HG02610 (cell line): ENCODE measurements at regions not wholly inside any gene's neighbourhood (a gene's known extent, or its start where the extent isn't known, plus 50 kb on each side); places are given as distances from the start of the nearest gene placed in this dataset.

Experiments
- ATAC-seq: cut with Tn5 transposase; IDR thresholded peaks from one replicate; pipeline ENCODE4 v1.9.1; 2021; ENCODE audit warnings: mild to moderate bottlenecking, moderate library complexity; ENCODE audit not compliant: unreplicated experiment

DNA sequence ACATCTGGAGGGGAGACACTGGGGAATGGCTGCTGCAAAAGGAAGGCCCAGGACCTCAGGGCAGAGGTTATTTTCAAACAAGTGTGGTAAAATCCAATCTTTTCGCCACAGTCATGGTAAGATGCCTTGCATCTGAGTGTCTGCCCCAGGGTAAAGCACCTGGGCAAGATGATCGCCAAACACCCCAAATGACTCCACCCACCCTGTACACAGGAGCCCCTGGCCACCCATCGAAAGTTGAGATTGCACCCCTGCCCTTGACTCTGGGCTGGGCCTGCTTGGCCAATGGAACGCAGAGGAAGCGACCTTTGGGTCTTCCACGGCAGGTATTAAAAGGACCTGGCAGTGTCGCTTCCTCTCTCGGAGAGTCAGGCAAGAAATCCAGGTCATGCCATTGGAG is 88.8 kb downstream of the C16orf95 start:
- no peak for ATAC-seq

- ATAC-seq, result no peak
Observed at GRCh38 chr16:87229230-87230188, 87.7 kb downstream of the C16orf95 start.

DNA sequence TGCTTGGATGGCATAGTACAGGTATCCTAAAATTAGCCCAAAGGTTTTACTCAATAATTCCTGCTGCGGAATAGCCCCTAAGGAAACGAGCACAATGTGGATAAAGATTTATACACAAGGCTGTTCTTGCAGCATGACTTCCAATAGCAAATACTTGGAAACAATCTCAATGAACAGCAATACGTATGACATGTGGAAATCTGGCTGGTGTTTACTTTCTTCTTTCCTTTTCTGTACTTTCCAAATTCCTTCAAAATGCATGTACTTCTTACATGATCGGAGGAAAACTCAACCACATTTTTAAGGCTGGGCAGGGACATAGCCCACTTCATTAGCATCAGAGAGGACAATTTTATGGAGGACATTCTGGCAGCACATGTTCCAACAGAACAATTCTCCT is 86.6 kb downstream of the C16orf95 start:
- ATAC-seq, result no peak

- no peak for ATAC-seq
Observed at GRCh38 chr16:87231295-87231694, 85.9 kb downstream of the C16orf95 start.

DNA sequence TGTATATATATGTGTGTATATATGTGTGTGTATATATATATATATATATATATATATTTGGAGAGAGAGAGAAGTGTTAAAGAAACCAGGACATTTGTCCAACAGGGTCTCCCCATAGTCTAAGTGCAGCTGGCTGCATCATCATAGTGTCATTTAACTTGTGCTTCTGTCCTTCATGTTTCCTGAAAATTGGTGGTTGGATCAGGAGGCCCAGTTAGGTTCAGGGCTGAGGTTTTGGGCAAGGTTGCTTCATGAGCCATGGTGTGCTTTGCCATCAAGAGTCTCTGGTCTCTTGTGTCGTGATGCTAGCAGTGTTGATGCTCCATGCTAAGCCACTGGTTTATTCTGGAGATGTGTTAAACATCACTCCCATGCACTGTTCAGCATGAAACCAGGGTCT is 85.3 kb downstream of the C16orf95 start:
- ATAC-seq, result no peak

GRCh38 chr16:87233928-87234327 is 83.3 kb downstream of the C16orf95 start:
- ATAC-seq, result no peak

- ATAC-seq, result no peak
Observed at GRCh38 chr16:87234601-87235000, 82.6 kb downstream of the C16orf95 start.

DNA sequence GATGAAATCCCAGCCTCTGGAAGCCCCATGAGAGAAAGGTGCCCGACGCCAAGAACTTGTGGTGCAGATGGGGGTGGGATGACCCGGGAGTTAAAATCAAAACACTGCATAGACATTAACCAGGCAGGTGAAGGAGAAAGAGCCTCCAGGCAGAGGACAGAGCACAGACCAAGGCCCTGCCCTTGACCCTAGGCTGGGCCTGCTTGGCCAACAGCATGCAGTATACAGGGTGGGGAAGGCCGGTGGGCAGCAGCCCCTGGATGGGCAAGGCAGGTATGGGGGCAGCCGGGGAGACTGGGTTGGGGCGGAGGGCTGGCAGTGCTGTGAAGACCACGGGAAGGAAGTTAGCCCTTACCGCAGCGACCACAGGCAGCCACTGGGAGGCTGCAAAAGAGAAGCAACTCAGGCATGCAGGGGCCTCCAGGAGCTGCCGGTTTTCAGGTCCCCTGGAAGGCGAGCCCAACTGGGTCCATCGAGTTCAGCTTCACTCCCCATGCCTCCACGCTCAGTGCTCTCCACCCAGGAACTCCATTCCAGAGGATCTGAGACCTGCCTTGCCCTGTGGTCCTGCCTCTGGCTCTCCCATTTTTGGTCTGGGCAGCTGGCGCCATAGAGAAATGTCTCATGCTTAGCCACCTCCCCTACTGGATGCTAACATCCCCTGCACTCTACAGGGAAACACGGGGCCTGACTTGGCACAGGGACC is 81.2 kb downstream of the C16orf95 start:
- ATAC-seq, result no peak

GRCh38 chr16:87236516-87237115 is 80.6 kb downstream of the C16orf95 start:
- ATAC-seq, result no peak

GRCh38 chr16:87238361-87238715 is 78.9 kb downstream of the C16orf95 start:
- no peak for ATAC-seq

GRCh38 chr16:87239545-87239944 is 77.6 kb downstream of the C16orf95 start:
- ATAC-seq, result no peak

GRCh38 chr16:87240211-87241136 is 76.7 kb downstream of the C16orf95 start:
- no peak for ATAC-seq

DNA sequence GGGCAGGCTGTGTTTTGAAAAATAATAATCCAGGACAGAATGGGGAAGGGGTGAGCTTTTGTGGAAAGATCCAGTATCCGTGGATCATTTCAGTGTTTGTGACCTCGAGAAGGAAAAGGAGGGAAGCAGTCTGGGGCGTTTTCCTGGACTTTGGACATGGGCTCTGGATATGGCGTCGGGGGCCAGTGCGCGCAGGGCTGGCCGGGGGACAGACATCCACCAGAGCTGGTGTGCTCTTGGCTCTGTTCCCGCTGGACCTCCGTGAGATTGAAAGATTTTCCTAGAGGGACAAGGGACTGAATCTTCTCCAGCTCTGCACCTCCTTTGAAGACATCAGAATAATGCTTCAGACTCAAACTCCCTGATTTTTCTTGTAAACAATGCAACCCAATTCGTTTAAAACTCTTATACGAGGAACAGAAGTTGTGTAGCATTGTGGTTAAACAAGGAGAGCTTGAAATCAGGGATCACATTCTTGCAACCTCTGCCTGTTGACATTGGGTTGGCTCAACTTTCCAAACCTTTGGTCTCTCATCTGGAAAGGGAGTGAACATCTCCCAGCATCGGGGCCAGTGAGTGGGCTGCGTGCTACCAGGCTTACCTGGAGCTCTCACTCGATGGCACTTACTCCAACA is 75.9 kb downstream of the C16orf95 start:
- ATAC-seq, result no peak

- ATAC-seq, result no peak
Observed at GRCh38 chr16:87243478-87243877, 73.7 kb downstream of the C16orf95 start.

DNA sequence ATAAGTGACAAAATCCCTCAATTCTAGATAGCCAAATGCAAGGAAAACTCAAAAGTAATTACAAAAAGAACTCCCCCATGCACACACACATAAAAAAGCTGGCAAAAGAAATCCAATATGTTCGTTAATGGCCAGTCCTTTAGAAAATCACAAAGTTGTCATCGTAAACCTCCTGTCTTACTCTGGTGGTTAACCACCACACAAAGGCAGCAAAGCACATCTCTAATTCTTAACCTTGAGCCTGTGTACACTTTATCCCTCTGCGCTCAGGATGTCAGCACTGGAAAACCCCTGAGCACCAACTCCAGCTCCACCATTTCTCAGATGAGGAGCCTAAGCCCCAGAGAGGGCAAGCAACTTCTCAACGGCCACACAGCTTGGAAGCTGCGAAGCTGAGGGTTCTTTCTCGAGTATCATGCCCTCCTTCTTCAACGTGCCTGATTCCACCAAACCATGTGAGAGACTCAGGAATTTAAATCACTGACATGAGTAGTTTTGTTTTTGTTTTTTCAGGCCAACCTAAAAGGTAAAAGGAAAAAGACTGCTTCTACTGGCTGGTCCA is 72.5 kb downstream of the C16orf95 start:
- no peak for ATAC-seq

DNA sequence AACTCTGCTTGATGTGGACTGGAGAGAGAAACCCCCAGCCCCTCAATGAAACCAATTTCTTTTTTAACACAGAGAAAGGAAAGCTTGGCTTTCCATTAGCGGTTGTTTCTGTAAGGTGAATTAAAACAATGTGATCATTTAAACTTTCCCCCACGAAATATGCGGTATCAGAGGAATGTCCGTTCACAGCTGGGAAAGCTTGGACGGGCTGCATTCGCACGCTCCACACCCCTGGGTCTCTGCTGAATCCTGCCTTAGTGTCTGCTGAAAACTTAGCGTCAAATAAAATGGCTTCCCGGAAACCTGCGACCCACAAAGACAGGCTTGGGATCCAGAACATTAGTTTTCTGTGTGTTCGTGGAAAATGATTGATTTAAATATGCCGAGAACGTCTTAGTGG is 71.7 kb downstream of the C16orf95 start:
- no peak for ATAC-seq

DNA sequence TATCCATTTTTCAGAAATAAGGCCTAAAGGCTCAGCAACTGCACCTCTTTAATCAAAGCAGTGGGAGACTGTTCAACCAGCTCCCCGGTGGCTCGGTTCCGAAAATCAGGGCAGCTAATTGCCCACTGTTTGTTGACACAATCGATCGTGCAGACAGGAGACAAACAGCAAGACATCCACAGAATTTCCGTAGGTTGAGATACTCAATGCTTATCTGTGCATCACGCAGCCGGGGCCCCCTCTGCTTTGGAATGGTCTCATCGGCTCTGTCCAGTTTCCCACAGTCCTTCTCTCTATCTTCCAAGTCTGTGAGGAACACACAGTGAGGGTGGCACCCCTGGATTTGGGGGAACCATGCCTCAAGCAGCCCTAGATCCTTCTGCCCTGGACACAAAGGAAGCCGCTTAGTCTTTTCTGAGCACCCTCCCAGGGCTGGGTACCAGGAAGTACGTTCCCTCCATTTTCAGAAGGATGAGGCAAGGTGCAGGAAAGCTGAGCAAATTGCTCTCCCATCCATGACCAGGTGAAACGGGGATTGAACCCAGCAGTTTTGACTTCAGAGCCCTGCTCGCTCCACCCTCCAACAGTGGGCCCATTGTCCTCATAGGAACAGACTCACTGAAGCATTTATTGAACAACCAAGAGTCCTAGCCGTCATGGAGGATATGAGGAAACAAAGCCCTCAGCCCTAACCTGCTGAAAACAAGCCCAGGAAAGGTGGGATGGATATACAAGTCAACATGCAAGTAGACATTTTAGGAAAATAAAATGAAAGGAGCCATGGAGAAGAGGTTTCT is 70.7 kb downstream of the C16orf95 start:
- ATAC-seq, result no peak

- no peak for ATAC-seq
Observed at GRCh38 chr16:87248714-87249113, 68.5 kb downstream of the C16orf95 start.

DNA sequence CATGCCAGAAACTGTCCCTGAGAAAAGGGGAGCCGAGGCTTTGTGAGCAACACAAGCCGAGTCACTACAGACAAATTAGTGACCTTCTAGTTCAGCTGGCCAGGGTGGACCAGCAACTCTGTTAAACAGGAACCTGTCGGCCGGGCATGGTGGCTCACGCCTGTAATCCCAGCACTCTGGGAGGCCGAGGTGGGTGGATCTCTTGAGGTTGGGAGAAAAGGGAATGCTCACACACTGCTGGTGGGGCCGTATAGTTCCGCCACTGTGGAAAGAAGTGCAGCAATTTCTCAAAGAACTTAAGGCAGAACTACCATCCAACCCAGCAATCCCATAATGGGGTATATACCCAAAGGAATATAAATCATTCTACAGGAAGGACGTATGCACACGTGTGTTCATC is 67.8 kb downstream of the C16orf95 start:
- no peak for ATAC-seq
